Thyroid gland (tissue), 4 donors: ENCODE measurements at regions not wholly inside any gene's neighbourhood (a gene's known extent, or its start where the extent isn't known, plus 50 kb on each side); places are given as distances from the start of the nearest gene placed in this dataset.

ENCODE experiments used
- DNase-seq, 2 donors: peaks; one replicate each; pipeline ENCODE4 v3.0.0-alpha.2; 2019
- H3K27ac ChIP-seq, 3 donors: fragments of 200-600 bp; sonication (generic); 1 replicate in 2 of 3; 2 replicates in 1 of 3; pipeline ENCODE4 v1.5.1; 2016 to 2019; ENCODE audit warnings: mild to moderate bottlenecking in 1 of 3, moderate library complexity in 1 of 3
- H3K27me3 ChIP-seq: fragments of 200-600 bp; sonication (generic); one replicate; pipeline ENCODE4 v1.5.1; 2019
- H3K36me3 ChIP-seq, 2 donors: fragments of 200-600 bp; sonication (generic); one replicate each; pipeline ENCODE4 v1.5.1; 2016 to 2019
- H3K4me1 ChIP-seq, 2 donors: fragments of 200-600 bp; sonication (generic); one replicate each; pipeline ENCODE4 v1.5.1; 2017 to 2019
- H3K4me3 ChIP-seq, 3 donors: fragments of 200-600 bp; sonication (generic); replicated peaks in 1 of 3; 1 replicate in 2 of 3; 2 replicates in 1 of 3; pipeline ENCODE4 v1.5.1; 2016; ENCODE audit warnings: mild to moderate bottlenecking in 1 of 3
- H3K9me3 ChIP-seq: fragments of 200-600 bp; sonication (generic); one replicate; pipeline ENCODE4 v1.5.1; 2017
- CTCF ChIP-seq, 6 experiments: fragments of 200-600 bp in 3 of 6; fragments of 450-650 bp in 3 of 6; sonication (generic) in 3 of 6; IDR thresholded peaks; one replicate each; pipeline ENCODE4 v1.5.1; 2016 to 2019; ENCODE audit warnings: antibody characterized with exemption in 6 of 6, mild to moderate bottlenecking in 2 of 6, inconsistent platforms in 1 of 6, moderate library complexity in 1 of 6
- POLR2A ChIP-seq, 2 donors: fragments of 450-650 bp; IDR thresholded peaks; one replicate each; pipeline ENCODE4 v1.6.1; 2017; ENCODE audit warnings: antibody characterized with exemption in 2 of 2, mild to moderate bottlenecking in 2 of 2, moderate library complexity in 1 of 2
- WGBS, 2 donors: methylation state at CpG; one replicate each; pipeline ENCODE4 v1.1.5; 2017; 5-methylcytosine and 5-hydroxymethylcytosine counted together
- intact Hi-C: fragments of 100-400 bp; cut with DNase I; formaldehyde crosslinking; loops from one replicate; pipeline ENCODE4 v1.15.1; 2023

- WGBS, 2 donors = 68 to 76% methylated on average over 3 of the region's 3 CpGs
- H3K27ac ChIP-seq = no peak overlapping the region
- no peak overlapping the region for H3K4me3 ChIP-seq
Measured at GRCh38 chr6:140105241-140105640, 730.8 kb upstream of the CITED2 start.

GRCh38 chr6:140101818-140102217, 727.4 kb upstream of the CITED2 start:
- H3K4me3 ChIP-seq = no peak overlapping the region
- H3K4me1 ChIP-seq = peaks cover 5 to 11% of the 10 kb centered on the region in 2 donors
- no peaks in the 10 kb centered on the region for H3K27me3 ChIP-seq
- intact Hi-C loops = no loop called here
- H3K9me3 ChIP-seq = no peaks in the 10 kb centered on the region
- H3K27ac ChIP-seq = no peak overlapping the region
- no peak for DNase-seq
- TF ChIP-seq CTCF (IDR thresholded peaks at IDR 0.05) (no peak), POLR2A (IDR thresholded peaks at IDR 0.05) (no peak)
- H3K36me3 ChIP-seq = no peaks in the 10 kb centered on the region

More at GRCh38 chr6:140105241-140105640, 730.8 kb upstream of the CITED2 start:
- Histone ChIP-seq H3K27me3 (no peaks in the 10 kb centered on the region), H3K4me1 (peaks cover 0 to 3% of the 10 kb centered on the region in 2 donors), H3K36me3 (no peaks in the 10 kb centered on the region), H3K9me3 (no peaks in the 10 kb centered on the region)
- DNase-seq = no peak
- TF ChIP-seq POLR2A (IDR thresholded peaks at IDR 0.05) (no peak), CTCF (IDR thresholded peaks at IDR 0.05) (no peak)
- intact Hi-C loops = no loop called here

GRCh38 chr6:140101367-140101766, 726.9 kb upstream of the CITED2 start:
- H3K27ac ChIP-seq = no peak overlapping the region
- TF ChIP-seq CTCF (IDR thresholded peaks at IDR 0.05) = no peak
- H3K9me3 ChIP-seq = no peaks in the 10 kb centered on the region
- H3K4me3 ChIP-seq = no peak overlapping the region
- no peak for DNase-seq
- H3K27me3 ChIP-seq = no peaks in the 10 kb centered on the region
- WGBS, 2 donors = 91 to 97% methylated on average over 3 of the region's 3 CpGs
- intact Hi-C loops = no loop called here
- no peaks in the 10 kb centered on the region for H3K36me3 ChIP-seq
- H3K4me1 ChIP-seq = peaks cover 5 to 11% of the 10 kb centered on the region in 2 donors

GRCh38 chr6:140095532-140095931, 721.1 kb upstream of the CITED2 start:
- Histone ChIP-seq H3K36me3 (no peaks in the 10 kb centered on the region), H3K4me3 (no peak overlapping the region), H3K4me1 (peaks cover 5 to 16% of the 10 kb centered on the region in 2 donors), H3K27ac (no peak overlapping the region), H3K27me3 (no peaks in the 10 kb centered on the region), H3K9me3 (no peaks in the 10 kb centered on the region)
- DNase-seq = no peak
- 94 to 95% methylated on average over 2 of the region's 2 CpGs for WGBS, 2 donors
- intact Hi-C loops = no loop called here
- TF ChIP-seq CTCF (IDR thresholded peaks at IDR 0.05) (no peak), POLR2A (IDR thresholded peaks at IDR 0.05) (no peak)

- no peaks in the 10 kb centered on the region for H3K36me3 ChIP-seq
- 95 to 96% methylated on average over 1 of the region's 1 CpG for WGBS, 2 donors
- TF ChIP-seq POLR2A (IDR thresholded peaks at IDR 0.05) = no peak
- TF ChIP-seq CTCF (IDR thresholded peaks at IDR 0.05) = no peak
- intact Hi-C loops = no loop called here
- H3K4me1 ChIP-seq = peaks cover 0 to 5% of the 10 kb centered on the region in 2 donors
- H3K27ac ChIP-seq = no peak overlapping the region
- H3K27me3 ChIP-seq = no peaks in the 10 kb centered on the region
- no peak overlapping the region for H3K4me3 ChIP-seq
- no peak for DNase-seq
- no peaks in the 10 kb centered on the region for H3K9me3 ChIP-seq
Measured at GRCh38 chr6:140091895-140092294, 717.4 kb upstream of the CITED2 start.
